Suprapubic skin (tissue), 4 donors: ENCODE measurements at regions not wholly inside any gene's neighbourhood (a gene's known extent, or its start where the extent isn't known, plus 50 kb on each side); places are given as distances from the start of the nearest gene placed in this dataset.

Experiments used
- DNase-seq, 2 donors: peaks; one replicate each; pipeline ENCODE4 v3.0.0-alpha.2; 2019; ENCODE audit warnings: low spot score in 2 of 2
- H3K27ac ChIP-seq: fragments of 200-600 bp; sonication (generic); one replicate; pipeline ENCODE4 v1.5.1; 2019
- H3K27me3 ChIP-seq: fragments of 200-600 bp; sonication (generic); one replicate; pipeline ENCODE4 v1.5.1; 2019
- H3K36me3 ChIP-seq: fragments of 200-600 bp; sonication (generic); one replicate; pipeline ENCODE4 v1.5.1; 2019
- H3K4me1 ChIP-seq: fragments of 200-600 bp; sonication (generic); one replicate; pipeline ENCODE4 v1.5.1; 2019
- H3K4me3 ChIP-seq: fragments of 200-600 bp; sonication (generic); one replicate; pipeline ENCODE4 v1.5.1; 2019; ENCODE audit warnings: mild to moderate bottlenecking
- H3K9me3 ChIP-seq: fragments of 200-600 bp; sonication (generic); one replicate; pipeline ENCODE4 v1.5.1; 2019
- CTCF ChIP-seq, 2 donors: fragments of 200-600 bp in 1 of 2; fragments of 450-650 bp in 1 of 2; sonication (generic) in 1 of 2; IDR thresholded peaks; one replicate each; pipeline ENCODE4 v1.5.1; 2016 to 2019; ENCODE audit warnings: antibody characterized with exemption in 2 of 2, mild to moderate bottlenecking in 1 of 2, moderate library complexity in 1 of 2
- EP300 ChIP-seq: sonication (generic); formaldehyde crosslinking; IDR thresholded peaks from one replicate; pipeline ENCODE4 v1.6.1; 2017; ENCODE audit warnings: antibody characterized with exemption
- POLR2A ChIP-seq, 2 donors: fragments of 450-650 bp; IDR thresholded peaks; one replicate each; pipeline ENCODE4 v1.6.1; 2017; ENCODE audit warnings: antibody characterized with exemption in 2 of 2, mild to moderate bottlenecking in 2 of 2, moderate library complexity in 2 of 2
- POLR2AphosphoS5 ChIP-seq, 3 donors: sonication (generic); formaldehyde crosslinking; IDR thresholded peaks; one replicate each; pipeline ENCODE4 v1.6.1; 2017; ENCODE audit warnings: antibody characterized with exemption in 3 of 3
- WGBS: methylation state at CpG from one replicate; pipeline ENCODE4 v1.1.5; 2018; 5-methylcytosine and 5-hydroxymethylcytosine counted together

GRCh38 chr5:15092801-15093200, 221.2 kb upstream of the ANKH start:
- WGBS = 61% methylated on average over 7 of the region's 7 CpGs
- Histone ChIP-seq H3K9me3 (no peaks in the 10 kb centered on the region), H3K36me3 (no peaks in the 10 kb centered on the region), H3K4me3 (no peak overlapping the region), H3K27me3 (peaks cover 4% of the 10 kb centered on the region), H3K4me1 (no peaks in the 10 kb centered on the region), H3K27ac (no peak overlapping the region)
- TF ChIP-seq CTCF (IDR thresholded peaks at IDR 0.05) (no peak), POLR2A (IDR thresholded peaks at IDR 0.05) (no peak), POLR2AphosphoS5 (IDR thresholded peaks at IDR 0.05) (no peak)
- no peak for DNase-seq

- WGBS = 73% methylated on average over 2 of the region's 2 CpGs
- H3K4me1 ChIP-seq = no peaks in the 10 kb centered on the region
- no peak overlapping the region for H3K27ac ChIP-seq
- no peaks in the 10 kb centered on the region for H3K9me3 ChIP-seq
- peaks cover 4% of the 10 kb centered on the region for H3K27me3 ChIP-seq
- H3K36me3 ChIP-seq = no peaks in the 10 kb centered on the region
- DNase-seq = no peak
- H3K4me3 ChIP-seq = no peak overlapping the region
- TF ChIP-seq POLR2AphosphoS5 (IDR thresholded peaks at IDR 0.05) (no peak), CTCF (IDR thresholded peaks at IDR 0.05) (no peak), POLR2A (IDR thresholded peaks at IDR 0.05) (no peak)
These were observed 214.1 kb upstream of the ANKH start for GRCh38 chr5:15085671-15086070.

GRCh38 chr5:15082096-15082495, 210.5 kb upstream of the ANKH start:
- Histone ChIP-seq H3K27ac (no peak overlapping the region), H3K9me3 (no peaks in the 10 kb centered on the region), H3K27me3 (no peaks in the 10 kb centered on the region), H3K4me1 (no peaks in the 10 kb centered on the region), H3K36me3 (no peaks in the 10 kb centered on the region), H3K4me3 (no peak overlapping the region)
- no peak for TF ChIP-seq CTCF (IDR thresholded peaks at IDR 0.05)
- TF ChIP-seq POLR2A (IDR thresholded peaks at IDR 0.05) = no peak
- no peak for TF ChIP-seq EP300
- no peak for TF ChIP-seq POLR2AphosphoS5 (IDR thresholded peaks at IDR 0.05)
- WGBS = 72% methylated on average over 4 of the region's 4 CpGs
- DNase-seq = no peak

GRCh38 chr5:15080219-15080618, 208.6 kb upstream of the ANKH start:
- no peak for TF ChIP-seq POLR2A (IDR thresholded peaks at IDR 0.05)
- no peak for TF ChIP-seq EP300
- no peak for TF ChIP-seq POLR2AphosphoS5 (IDR thresholded peaks at IDR 0.05)
- no peak for TF ChIP-seq CTCF (IDR thresholded peaks at IDR 0.05)
- WGBS = 36% methylated on average over 1 of the region's 1 CpG
- Histone ChIP-seq H3K27ac (no peak overlapping the region), H3K4me3 (no peak overlapping the region), H3K27me3 (no peaks in the 10 kb centered on the region), H3K4me1 (no peaks in the 10 kb centered on the region), H3K9me3 (no peaks in the 10 kb centered on the region), H3K36me3 (no peaks in the 10 kb centered on the region)
- no peak for DNase-seq

GRCh38 chr5:15079566-15079965, 208.0 kb upstream of the ANKH start:
- H3K27me3 ChIP-seq = no peaks in the 10 kb centered on the region
- H3K36me3 ChIP-seq = no peaks in the 10 kb centered on the region
- H3K4me1 ChIP-seq = no peaks in the 10 kb centered on the region
- 51% methylated on average over 3 of the region's 3 CpGs for WGBS
- no peak overlapping the region for H3K4me3 ChIP-seq
- no peaks in the 10 kb centered on the region for H3K9me3 ChIP-seq
- TF ChIP-seq CTCF (IDR thresholded peaks at IDR 0.05) (no peak), POLR2AphosphoS5 (IDR thresholded peaks at IDR 0.05) (no peak), POLR2A (IDR thresholded peaks at IDR 0.05) (no peak), EP300 (no peak)
- H3K27ac ChIP-seq = no peak overlapping the region
- DNase-seq = no peak
